ENCODE measurements at regions not wholly inside any gene's neighbourhood (a gene's known extent, or its start where the extent isn't known, plus 50 kb on each side); places are given as distances from the start of the nearest gene placed in this dataset.

DNA sequence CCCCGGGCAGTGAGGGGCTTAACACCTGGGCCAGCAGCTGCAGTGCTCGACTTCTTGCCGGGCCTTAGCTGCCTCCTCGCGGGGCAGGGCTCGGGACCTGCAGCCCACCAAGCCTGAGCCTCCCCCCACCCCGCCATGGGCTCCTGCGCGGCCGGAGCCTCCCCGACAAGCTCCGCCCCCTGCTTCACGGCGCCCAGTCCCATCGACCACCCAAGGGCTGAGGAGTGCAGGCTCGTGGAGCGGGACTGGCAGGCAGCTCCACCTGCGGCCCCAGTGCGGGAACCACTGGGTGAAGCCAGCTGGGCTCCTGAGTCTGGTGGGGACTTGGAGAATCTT lies 67.8 kb upstream of the NR5A2 start:
- no peak for TF ChIP-seq POLR2A (IDR thresholded peaks at IDR 0.05; ENCODE audit: low read depth)
- TF ChIP-seq, protein P1, sequence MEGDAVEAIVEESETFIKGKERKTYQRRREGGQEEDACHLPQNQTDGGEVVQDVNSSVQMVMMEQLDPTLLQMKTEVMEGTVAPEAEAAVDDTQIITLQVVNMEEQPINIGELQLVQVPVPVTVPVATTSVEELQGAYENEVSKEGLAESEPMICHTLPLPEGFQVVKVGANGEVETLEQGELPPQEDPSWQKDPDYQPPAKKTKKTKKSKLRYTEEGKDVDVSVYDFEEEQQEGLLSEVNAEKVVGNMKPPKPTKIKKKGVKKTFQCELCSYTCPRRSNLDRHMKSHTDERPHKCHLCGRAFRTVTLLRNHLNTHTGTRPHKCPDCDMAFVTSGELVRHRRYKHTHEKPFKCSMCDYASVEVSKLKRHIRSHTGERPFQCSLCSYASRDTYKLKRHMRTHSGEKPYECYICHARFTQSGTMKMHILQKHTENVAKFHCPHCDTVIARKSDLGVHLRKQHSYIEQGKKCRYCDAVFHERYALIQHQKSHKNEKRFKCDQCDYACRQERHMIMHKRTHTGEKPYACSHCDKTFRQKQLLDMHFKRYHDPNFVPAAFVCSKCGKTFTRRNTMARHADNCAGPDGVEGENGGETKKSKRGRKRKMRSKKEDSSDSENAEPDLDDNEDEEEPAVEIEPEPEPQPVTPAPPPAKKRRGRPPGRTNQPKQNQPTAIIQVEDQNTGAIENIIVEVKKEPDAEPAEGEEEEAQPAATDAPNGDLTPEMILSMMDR (IDR thresholded peaks at IDR 0.05): no peak
